Activated gamma-delta T cell treated with anti-CD3 and anti-CD28 coated beads, Interleukin-2, amount 50 U/mL, for 16 hours (primary cell): ENCODE measurements at regions not wholly inside any gene's neighbourhood (a gene's known extent, or its start where the extent isn't known, plus 50 kb on each side); places are given as distances from the start of the nearest gene placed in this dataset.

Experiments used
- DNase-seq: peaks from one replicate; pipeline ENCODE4 v3.0.0-alpha.2; 2020; ENCODE audit warnings: low read depth

DNA sequence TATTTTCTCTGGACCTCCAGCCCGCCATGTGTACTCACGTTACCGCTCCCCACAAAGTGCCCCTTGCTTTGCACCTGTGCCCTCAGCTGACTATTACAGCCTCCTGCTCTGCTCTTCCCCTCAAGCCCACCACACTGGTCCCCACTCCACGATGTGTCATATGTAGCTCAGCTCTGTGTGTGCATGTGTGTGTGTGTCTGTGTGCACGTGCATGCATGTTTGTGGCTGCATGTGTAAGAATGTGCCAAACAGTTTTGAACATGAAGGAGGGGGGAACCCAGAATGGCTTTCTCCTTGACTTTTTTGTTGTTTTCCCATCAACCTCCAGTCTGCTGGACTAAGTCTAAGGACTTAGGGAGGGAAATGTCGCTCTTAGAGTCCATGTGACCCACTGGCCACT lies 54.8 kb upstream of the BTRC start:
- DNase-seq: no peak

DNA sequence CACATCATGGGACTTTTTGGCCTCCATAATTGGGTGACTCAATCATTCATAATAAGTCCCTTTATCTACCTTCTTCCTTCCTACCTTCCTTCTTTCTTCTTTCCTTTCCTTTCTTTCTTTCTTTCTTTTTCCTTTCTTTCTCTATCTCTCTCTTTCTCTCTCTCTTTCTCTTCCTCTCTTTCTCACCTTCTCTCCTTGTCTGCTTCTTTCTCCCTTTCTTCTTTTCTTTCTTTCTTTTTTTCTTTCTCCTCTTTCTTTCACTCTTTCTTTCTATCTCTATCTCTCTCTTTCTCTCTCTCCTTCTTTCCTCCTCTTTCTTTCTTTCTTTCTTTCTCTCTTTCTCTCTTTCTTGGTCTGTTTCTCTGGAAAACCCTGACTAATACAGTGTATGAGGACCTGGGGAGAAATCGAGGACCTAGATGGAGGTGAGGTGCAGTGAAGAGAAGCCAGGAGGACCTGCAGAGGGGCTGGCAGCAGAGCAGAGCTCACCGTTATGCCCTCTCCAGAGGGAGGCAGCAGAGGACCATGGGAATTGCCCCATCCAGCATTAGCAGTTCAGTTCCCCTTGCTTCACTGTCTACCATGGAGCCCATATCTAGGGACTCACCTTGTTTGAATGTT lies 52.7 kb upstream of the BTRC start:
- no peak for DNase-seq

DNA sequence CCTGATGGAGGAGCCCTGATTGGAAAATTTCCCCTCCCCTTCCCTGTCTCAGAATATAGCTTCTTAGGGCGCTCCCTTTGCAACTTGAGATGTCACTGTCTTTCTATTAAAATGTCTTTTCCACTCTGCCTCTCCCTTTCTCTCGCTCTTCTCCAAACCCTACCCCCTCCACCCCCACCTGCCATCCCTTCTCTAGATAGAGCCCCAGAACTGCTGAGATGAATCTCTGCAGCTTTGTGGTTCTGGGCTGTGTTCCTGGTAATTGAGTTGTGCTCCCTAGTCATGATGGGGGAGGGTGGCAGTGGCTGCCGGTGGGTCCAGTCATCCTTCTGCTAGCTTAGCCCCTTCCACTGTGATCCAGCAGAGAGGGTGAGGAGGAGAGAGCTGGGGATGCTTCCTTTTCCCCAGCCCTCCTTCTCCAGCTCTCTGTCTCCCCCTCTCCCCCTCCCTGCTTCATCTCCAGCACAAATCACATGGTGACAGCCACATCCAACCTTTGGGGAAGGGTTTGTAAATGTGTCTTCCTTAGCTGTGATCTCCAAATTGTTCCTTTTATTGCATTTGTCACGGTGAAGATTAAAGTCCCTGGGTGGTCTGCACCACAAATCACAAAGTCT lies 50.8 kb upstream of the BTRC start:
- DNase-seq: no peak
